ENCODE measurements at regions not wholly inside any gene's neighbourhood (a gene's known extent, or its start where the extent isn't known, plus 50 kb on each side); places are given as distances from the start of the nearest gene placed in this dataset.

DNA sequence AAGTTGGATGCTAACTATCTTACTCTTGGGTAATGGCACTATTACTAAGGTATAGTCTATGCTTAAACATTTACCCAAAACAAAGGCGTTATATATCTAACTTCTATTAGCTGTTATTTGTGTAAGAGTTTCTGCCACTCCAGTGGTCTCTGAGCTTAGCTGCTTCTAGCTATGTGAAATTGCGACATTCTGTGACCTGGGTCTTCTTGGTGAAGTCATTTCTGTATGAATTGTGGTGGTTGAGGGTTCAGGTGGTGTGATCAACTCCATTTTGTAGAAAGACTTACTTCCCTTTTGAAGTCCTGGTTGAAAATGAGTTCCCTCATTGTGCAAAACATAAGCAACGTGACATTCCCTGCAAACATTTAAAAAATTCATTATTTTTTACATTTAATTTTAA is 221.6 kb downstream of the PIK3C3 start:
- no peak overlapping the region for H3K18ac ChIP-seq (ENCODE audit: insufficient read length, low read depth, low read length)
- no peak overlapping the region for H3K23ac ChIP-seq (ENCODE audit: insufficient read length, low read depth, low read length)
- no peak overlapping the region for H2BK5ac ChIP-seq (ENCODE audit: insufficient read length, low read length)
- no peak overlapping the region for H4K5ac ChIP-seq (ENCODE audit: insufficient read length, low read depth, low read length)
- H3K27me3 ChIP-seq (ENCODE audit: insufficient read depth, low read length) = no peaks in the 10 kb centered on the region
- no peaks in the 10 kb centered on the region for H3K4me1 ChIP-seq (ENCODE audit: insufficient read depth, low read length)
- no peak for DNase-seq
- WGBS (ENCODE audit: extremely low coverage, insufficient read length, low lambda C conversion rate) = no CpG with 5 or more reads among the region's 3 CpGs
- H3K36me3 Mint-ChIP-seq (ENCODE audit: insufficient read depth in 1 of 3, low read depth in 3 of 3) = no peaks in the 10 kb centered on the region
- no peaks in the 10 kb centered on the region for H3K4me1 Mint-ChIP-seq
- H2AK5ac ChIP-seq (ENCODE audit: insufficient read length, low read length) = no peak overlapping the region
- TF ChIP-seq, protein P1, sequence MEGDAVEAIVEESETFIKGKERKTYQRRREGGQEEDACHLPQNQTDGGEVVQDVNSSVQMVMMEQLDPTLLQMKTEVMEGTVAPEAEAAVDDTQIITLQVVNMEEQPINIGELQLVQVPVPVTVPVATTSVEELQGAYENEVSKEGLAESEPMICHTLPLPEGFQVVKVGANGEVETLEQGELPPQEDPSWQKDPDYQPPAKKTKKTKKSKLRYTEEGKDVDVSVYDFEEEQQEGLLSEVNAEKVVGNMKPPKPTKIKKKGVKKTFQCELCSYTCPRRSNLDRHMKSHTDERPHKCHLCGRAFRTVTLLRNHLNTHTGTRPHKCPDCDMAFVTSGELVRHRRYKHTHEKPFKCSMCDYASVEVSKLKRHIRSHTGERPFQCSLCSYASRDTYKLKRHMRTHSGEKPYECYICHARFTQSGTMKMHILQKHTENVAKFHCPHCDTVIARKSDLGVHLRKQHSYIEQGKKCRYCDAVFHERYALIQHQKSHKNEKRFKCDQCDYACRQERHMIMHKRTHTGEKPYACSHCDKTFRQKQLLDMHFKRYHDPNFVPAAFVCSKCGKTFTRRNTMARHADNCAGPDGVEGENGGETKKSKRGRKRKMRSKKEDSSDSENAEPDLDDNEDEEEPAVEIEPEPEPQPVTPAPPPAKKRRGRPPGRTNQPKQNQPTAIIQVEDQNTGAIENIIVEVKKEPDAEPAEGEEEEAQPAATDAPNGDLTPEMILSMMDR (conservative IDR thresholded peaks at IDR 0.05) = no peak
- H3K27me3 Mint-ChIP-seq (ENCODE audit: low read depth) = no peaks in the 10 kb centered on the region; the same call in 1 of the 2 replicates
- no peak overlapping the region for H3K14ac ChIP-seq (ENCODE audit: insufficient read depth, low read length)
- H2AFZ ChIP-seq (ENCODE audit: low read length) = no peak overlapping the region
- no peak overlapping the region for H2BK120ac ChIP-seq (ENCODE audit: low read depth, low read length, poor library complexity, severe bottlenecking)
- H3T11ph ChIP-seq (ENCODE audit: low read length) = no peak overlapping the region
- no peak overlapping the region for H3K27ac Mint-ChIP-seq
- no peak overlapping the region for H4K91ac ChIP-seq (ENCODE audit: insufficient read length, low read depth, low read length)
- H3K56ac ChIP-seq (ENCODE audit: insufficient read length, low read depth, low read length) = no peak overlapping the region
- no peaks in the 10 kb centered on the region for H3K79me2 ChIP-seq (ENCODE audit: insufficient read depth, low read length)
- no peak overlapping the region for H3K9ac ChIP-seq (ENCODE audit: extremely low read depth, insufficient read length, low read length)
- no peak overlapping the region for H3K4me2 ChIP-seq (ENCODE audit: insufficient read depth, insufficient read length, low read length)
- no peaks in the 10 kb centered on the region for H4K20me1 ChIP-seq (ENCODE audit: control insufficient read depth, insufficient read depth, insufficient read length)
- H2BK15ac ChIP-seq (ENCODE audit: low read depth, low read length) = no peak overlapping the region
- H4K8ac ChIP-seq (replicated peaks; ENCODE audit: insufficient read length, low read depth, low read length) = no peak overlapping the region
- no peak overlapping the region for H2BK20ac ChIP-seq (ENCODE audit: low read depth, low read length, poor library complexity, severe bottlenecking)
- no peaks in the 10 kb centered on the region for H3K9me3 ChIP-seq (ENCODE audit: control insufficient read depth, low read depth, low read length)
- no peak overlapping the region for H3K4ac ChIP-seq (ENCODE audit: low read depth, low read length)
- no peaks in the 10 kb centered on the region for H3K79me1 ChIP-seq (ENCODE audit: insufficient read depth, low read depth, low read length, poor library complexity, severe bottlenecking)
- H3K23me2 ChIP-seq (ENCODE audit: insufficient read length, low read depth, low read length, poor library complexity, severe bottlenecking) = no peaks in the 10 kb centered on the region
- H3K4me3 Mint-ChIP-seq = no peak overlapping the region
- no peak overlapping the region for H3K27ac ChIP-seq (ENCODE audit: insufficient read length, low read depth, low read length)
- no peaks in the 10 kb centered on the region for H3K9me3 Mint-ChIP-seq
- no peak overlapping the region for H2BK12ac ChIP-seq (ENCODE audit: insufficient read length, low read depth, low read length)
